HG02678 (cell line): ENCODE measurements at regions not wholly inside any gene's neighbourhood (a gene's known extent, or its start where the extent isn't known, plus 50 kb on each side); places are given as distances from the start of the nearest gene placed in this dataset.
"Not testable (repeated sequence)": the region's sequence is repeated elsewhere in the genome, so short reads cannot be mapped to it uniquely, and the experiment has no call there.

Experiments used
- ATAC-seq: cut with Tn5 transposase; IDR thresholded peaks from one replicate; pipeline ENCODE4 v1.9.1; 2021; ENCODE audit warnings: mild to moderate bottlenecking, moderate library complexity; ENCODE audit not compliant: unreplicated experiment

- no peak for ATAC-seq
Measured at GRCh38 chr2:76178610-76179009, 467.9 kb upstream of the GCFC2 start.

- ATAC-seq = no peak
Measured at GRCh38 chr2:76175295-76175694, 464.6 kb upstream of the GCFC2 start.

GRCh38 chr2:76174505-76174904, 463.8 kb upstream of the GCFC2 start:
- ATAC-seq = no peak

- not testable (repeated sequence) for ATAC-seq
Measured at GRCh38 chr2:76173206-76173605, 462.5 kb upstream of the GCFC2 start.

GRCh38 chr2:76172154-76172595, 461.5 kb upstream of the GCFC2 start:
- not testable (repeated sequence) for ATAC-seq

GRCh38 chr2:76170856-76171255, 460.1 kb upstream of the GCFC2 start:
- no peak for ATAC-seq

- ATAC-seq = no peak
Measured at GRCh38 chr2:76170009-76170384, 459.3 kb upstream of the GCFC2 start.

DNA sequence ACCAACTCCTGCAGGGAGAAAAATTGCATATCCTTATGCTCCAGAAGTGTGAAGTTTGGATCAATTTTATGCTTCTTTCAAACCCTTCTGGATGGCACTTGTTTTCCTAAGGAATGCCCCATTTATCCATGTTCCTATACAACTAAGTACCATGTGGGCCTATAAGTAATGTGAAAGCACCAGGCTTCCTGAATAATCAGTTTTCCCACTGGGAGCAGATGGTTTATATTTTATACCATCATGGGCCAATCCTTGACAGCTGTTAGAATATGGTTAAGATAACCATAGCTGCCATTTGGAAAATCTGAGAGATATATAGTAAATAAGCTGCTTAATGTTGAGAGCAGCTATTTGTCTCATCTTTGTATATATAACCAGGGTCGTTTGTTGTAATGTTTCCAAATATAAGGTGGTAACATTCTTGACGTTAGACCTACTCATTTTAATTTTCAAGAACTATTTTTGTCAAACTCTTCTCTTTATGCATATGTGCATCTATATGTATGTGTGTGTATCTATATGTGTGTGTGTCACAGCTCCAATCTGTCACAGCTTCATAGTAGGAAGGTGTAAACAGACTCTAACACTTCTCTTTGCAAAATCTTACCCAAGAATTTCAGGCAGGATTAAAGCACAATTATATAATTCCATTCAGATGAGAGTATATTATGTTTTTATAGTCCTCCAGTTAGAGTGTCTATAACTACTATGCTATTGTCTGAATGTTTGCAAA, 458.7 kb upstream of the GCFC2 start:
- ATAC-seq = no peak

DNA sequence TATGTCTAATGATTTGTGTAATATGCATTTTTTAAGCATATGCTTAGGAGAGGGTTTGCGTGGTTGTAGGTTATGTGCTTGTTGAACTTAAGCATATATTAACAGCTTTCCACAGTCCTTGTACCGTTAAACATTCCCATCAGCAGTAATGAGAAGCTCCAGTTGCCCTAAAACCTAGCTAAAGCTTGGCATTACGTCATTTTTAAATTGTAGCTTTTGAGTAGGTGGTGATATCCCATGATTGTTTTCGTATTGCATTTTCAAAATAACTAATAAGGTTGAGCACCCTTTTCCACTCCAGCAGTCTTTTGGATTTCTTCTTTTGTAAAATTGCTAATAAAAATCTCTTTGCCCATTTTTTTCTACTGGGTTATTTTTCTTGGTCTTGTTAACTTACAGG, 453.1 kb upstream of the GCFC2 start:
- no peak for ATAC-seq

GRCh38 chr2:76160670-76161069, 450.0 kb upstream of the GCFC2 start:
- no peak for ATAC-seq

GRCh38 chr2:76159042-76159648, 448.4 kb upstream of the GCFC2 start:
- ATAC-seq = no peak

DNA sequence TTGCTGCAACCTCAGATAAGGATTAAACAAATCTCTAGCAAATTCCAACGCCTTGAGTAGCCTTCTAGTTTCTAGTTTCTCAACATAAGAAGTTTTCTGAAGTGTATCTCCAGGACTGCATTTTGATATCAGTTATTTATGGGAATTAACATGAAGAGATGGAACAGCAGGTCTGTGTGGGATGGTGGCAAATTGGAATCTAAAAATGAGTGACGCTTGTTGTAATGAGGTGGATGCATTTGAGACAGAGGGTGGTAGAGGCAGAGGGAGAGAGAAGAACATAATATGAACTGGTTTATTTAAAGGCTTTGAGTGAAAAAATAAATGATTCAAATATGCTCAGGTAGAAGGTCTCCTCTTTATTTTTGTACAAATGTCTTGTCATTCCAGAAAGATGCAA, 446.8 kb upstream of the GCFC2 start:
- no peak for ATAC-seq

DNA sequence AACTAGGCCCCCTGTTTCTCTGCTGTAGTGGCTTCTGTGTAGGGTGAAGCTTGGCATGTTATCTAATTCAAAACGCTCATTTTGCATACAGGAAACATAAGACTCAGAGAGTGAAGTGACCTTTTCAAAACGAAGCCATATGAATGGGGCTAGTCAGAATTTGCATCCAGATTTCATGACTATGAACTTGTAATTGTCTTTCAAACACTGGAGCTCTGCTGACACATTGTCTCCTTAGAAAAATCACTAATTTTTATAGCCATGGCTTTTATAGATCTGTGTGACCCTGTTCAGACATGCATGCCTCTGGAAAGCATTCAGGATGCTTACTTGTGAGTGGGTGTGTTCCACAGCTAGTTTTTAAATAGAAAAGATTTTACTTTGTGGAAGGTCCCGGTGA, 444.3 kb upstream of the GCFC2 start:
- no peak for ATAC-seq

- no peak for ATAC-seq
Measured at GRCh38 chr2:76149846-76150245, 439.1 kb upstream of the GCFC2 start.

- not testable (repeated sequence) for ATAC-seq
Measured at GRCh38 chr2:76139303-76139702, 428.6 kb upstream of the GCFC2 start.

DNA sequence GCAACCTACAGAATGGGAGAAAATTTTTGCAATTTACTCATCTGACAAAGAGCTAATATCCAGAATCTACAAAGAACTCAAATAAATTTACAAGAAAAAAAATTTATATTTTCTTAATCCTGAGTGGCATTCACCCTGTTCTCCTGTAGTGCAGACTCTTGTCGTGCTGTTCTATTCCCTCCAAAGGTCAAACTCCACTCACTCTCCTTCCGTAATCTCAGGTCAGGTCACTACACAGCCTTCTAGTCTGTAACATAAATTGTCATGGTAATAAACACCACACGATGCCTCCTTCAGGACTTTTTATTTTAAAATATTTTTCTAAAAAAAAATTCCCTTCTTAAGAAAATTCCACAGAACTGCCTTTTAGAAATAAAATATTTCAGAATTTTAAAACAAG, 417.9 kb upstream of the GCFC2 start:
- no peak for ATAC-seq

- ATAC-seq = no peak
Measured at GRCh38 chr2:76120176-76120575, 409.5 kb upstream of the GCFC2 start.

GRCh38 chr2:76089683-76090082, 379.0 kb upstream of the GCFC2 start:
- ATAC-seq = no peak

- no peak for ATAC-seq
Measured at GRCh38 chr2:76083248-76083647, 372.5 kb upstream of the GCFC2 start.

- ATAC-seq = no peak
Measured at GRCh38 chr2:76082509-76082908, 371.8 kb upstream of the GCFC2 start.

GRCh38 chr2:76080154-76080553, 369.4 kb upstream of the GCFC2 start:
- no peak for ATAC-seq

- no peak for ATAC-seq
Measured at GRCh38 chr2:76075126-76075525, 364.4 kb upstream of the GCFC2 start.
